Pons (tissue), 1 donor: ENCODE measurements at regions not wholly inside any gene's neighbourhood (a gene's known extent, or its start where the extent isn't known, plus 50 kb on each side); places are given as distances from the start of the nearest gene placed in this dataset.

Source experiments
- DNase-seq: peaks from one replicate; pipeline ENCODE4 v3.0.0-alpha.2; 2016; ENCODE audit warnings: low spot score

- DNase-seq: no peak
Measured at GRCh38 chr10:121073728-121074127, 222.6 kb downstream of the WDR11 start.

DNA sequence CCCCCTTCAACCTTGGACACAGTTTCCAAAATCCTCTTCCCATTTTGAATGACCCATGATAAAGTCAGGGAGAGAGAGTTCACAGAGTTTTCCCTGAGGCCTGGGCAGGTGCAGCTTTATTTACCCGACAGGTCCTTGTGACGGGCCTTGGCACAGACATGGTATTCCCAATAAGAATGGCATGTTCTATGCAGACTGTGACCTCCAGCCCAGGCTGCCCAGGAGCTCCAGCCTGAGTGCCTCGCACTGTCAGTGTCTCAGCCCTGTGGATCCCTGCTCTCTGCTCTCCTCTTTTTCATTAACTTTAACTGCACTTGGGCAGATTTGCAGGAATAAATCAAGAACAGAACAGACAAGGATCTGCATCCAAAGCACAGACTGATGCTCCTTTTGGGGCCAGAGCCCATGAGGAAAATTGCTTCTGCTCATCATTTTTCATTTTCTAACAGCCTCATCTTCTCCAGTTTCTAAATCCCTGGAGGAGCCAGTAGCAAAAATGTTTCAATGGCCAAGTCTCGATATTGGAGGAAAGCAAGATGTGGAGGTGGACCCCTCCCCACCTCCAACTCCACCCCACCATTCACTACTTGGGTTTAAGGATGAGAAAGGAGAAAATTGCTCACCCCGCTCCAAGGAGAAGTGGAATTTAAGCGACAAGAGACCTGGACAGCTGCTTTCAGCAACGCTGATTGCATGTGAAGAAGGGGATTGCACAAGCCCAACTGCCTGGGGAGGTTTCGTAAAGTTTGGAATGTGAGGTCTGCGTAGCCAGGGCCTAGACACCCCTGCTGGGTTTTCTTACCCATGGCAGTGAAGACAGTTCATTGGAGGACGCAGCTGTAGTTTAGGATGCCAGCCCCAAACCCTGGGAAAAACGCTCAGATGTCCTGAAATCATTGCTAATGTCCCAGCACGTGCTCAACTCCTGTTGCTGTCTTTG, 225.9 kb downstream of the WDR11 start:
- DNase-seq: no peak

DNA sequence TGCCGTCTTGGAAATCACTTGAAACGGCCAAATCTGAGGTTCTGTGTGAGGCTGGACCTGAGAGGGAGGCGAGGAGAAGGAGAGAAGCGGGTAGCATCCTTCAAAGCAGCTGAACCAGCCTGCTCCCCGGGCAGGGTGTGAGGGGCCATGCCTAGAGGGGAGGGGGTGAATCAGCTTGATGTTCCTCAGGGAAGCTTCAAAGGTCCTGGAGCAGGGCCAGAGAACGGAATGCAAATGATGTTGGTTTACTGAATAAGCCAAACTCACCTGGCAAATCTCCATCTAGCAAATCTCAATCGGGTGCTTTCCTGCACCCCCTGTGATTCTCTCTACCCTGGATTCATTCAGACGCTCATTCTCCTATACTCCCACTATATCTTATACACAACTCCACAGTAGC, 226.9 kb downstream of the WDR11 start:
- DNase-seq: no peak

DNA sequence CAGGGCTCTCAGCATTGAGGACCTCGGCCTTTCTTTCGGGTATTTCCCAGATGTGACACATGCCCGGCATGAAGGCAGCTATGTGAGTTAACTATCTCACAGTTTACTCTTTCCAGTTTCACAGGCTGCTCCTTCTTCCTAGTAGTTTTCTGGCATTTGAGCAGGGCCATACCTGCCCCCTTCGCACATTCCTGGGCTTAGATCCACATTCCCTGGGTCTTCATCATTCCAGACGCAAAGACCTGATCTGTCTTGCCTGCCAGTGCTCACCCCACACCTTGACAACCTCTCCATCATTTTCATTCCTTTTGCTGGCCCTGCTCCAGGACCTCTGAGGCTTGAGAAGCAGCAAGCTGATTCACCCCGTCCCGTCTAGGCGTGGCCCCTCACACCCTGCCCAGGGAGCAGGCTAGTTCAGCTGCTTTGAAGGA, 227.5 kb downstream of the WDR11 start:
- no peak for DNase-seq

- DNase-seq: no peak
Measured at GRCh38 chr10:121079226-121079625, 228.1 kb downstream of the WDR11 start.

- DNase-seq: no peak
Measured at GRCh38 chr10:121080281-121080891, 229.2 kb downstream of the WDR11 start.

DNA sequence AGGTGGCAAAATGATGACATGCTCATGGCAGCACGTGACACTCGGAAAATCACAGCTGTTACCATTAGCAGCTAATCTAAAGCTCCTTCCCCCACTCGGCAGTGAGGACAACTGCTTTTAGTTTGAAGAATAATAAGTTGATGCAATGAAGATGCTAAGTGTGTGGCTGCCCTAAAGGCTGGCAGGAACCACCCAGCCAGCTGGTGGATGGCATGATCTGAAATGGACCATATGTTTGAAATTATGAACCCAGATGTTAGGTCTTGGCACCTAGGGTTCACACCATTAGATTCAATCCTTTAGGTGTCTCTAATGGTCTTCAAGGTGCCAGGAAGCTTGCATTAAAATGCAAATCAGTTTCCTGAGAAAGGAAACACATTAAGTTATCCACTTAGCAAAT, 230.1 kb downstream of the WDR11 start:
- no peak for DNase-seq

GRCh38 chr10:121082984-121083383, 231.8 kb downstream of the WDR11 start:
- DNase-seq: no peak

DNA sequence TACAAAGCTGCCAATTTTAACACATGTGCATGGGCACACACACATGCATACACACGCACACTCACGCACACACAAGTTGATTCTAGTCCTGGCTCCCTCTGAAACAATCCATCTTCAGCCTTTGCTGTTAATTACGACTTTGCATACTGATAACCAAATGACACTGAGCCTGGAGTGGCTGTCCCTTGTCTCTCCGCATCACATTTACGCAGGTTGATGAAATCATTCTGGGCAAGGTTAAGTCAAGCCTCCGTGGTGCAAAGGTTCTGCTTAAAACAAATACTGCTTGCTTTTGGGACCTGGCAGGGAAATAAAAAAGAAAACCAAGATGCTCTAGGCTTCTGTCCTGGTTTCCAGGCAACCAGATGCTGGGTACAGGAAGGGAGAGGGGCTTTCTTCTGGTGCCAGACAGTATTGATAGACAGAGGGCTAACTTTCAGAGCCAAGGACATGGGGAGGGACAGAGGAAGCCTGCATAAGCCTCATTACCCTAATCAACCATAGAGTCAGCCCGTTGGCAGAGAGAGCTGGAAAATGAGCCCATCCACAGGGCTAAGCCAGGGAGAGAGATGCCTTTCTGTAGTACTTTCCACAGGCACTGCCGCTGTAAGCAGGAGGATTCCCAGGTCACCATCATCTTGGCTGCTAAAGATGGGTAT, 233.0 kb downstream of the WDR11 start:
- DNase-seq: peak; percentile 50

DNA sequence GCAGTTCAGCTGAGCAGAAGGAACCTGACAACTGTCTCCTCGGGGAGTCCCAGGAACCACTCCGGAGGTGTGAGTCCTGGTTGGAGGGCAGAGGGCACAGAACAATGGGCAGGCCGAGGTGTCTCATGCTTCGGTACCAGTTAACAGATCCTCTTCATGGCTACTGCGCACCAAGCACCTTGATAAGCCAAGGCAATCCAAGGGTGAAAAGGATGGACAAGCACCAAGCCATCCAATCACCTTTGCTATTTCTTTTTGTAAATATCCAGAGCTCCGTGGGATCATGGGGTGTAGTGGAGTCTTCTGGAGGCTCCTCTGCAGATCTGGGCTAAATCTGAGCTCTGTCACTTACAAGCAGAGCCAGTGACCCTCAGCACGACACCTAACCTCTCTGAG, 233.5 kb downstream of the WDR11 start:
- peak; percentile 48 for DNase-seq

DNA sequence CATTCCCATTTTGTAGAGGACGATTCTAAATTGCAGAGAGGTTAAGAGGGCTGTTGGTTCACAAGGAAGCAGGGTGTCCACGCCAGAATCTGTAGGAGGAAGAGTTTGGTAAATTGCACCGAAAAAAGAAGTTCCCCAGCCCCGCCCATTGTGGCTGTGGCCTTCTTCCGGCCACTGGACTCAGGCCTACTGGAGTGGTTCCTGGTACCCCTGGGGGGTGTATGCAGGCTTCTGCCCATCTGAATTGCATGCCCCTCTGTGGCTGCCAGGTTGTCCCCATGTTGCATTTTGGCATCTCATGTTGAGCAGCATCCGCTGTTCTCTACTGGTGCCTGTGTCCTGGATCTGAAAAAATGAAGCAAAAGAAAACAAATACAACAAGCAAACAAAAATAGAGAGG, 234.2 kb downstream of the WDR11 start:
- peak; percentile 45 for DNase-seq

GRCh38 chr10:121087129-121087528, 236.0 kb downstream of the WDR11 start:
- no peak for DNase-seq

GRCh38 chr10:121087688-121088087, 236.5 kb downstream of the WDR11 start:
- DNase-seq: no peak

DNA sequence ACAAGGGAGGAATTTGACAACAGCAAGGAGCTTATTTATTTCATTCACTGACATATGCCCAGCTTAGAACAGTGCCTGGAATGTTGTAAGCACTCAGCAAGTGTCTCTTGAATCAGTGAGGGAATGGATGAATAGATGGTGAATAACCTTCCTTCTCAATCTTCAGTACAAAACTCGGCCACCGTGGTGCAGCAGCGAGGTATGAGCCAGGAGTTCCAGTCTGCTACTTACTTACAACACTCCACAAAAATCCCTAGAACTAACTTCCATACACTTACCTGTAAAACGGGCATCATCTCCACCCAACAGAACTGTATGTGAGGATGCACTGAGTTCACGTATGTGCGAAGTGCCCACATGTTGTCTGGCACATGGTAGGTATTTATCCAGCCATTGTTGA, 237.4 kb downstream of the WDR11 start:
- DNase-seq: peak; percentile 39

DNA sequence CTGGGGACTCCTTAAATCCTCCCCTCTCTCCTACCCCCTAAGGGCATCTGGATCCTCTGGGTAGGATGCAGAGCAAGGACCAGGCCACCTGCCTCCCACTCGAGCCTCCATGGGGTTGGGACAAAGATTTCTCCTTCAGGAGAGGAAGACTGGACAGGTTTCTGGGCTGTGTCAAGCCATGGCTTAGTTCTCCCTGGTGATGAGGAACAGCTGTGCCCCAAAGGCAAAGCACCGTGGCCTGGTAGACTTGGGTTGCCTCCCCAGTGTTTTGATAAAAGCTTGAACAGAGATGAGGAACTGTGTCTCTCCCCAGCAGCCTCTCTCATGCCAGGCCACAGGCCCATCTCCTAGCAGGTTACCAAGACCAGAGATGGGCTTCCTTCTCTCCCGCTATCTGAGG, 238.3 kb downstream of the WDR11 start:
- no peak for DNase-seq

GRCh38 chr10:121091961-121092719, 241.0 kb downstream of the WDR11 start:
- no peak for DNase-seq

- no peak for DNase-seq
Measured at GRCh38 chr10:121092720-121093095, 241.5 kb downstream of the WDR11 start.

GRCh38 chr10:121096617-121097431, 245.7 kb downstream of the WDR11 start:
- DNase-seq: no peak

DNA sequence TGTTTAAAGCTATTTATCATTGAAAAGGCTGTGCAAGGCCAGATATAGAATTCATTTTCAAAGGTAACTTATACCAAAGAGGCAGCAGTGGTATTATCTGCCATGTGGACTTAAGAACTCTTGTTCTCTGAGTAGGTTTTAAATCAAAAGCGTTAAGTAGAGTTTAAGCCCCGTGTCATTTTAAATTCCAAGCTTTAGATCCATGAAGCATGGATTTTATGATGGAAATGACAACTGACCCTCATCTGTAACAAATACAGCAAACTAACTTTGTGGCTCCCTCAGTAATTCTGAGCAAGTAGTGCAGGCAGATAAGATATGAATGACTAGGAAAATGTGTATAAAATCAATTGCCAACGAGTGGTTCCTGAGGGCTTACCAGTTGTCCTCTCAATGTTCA, 247.0 kb downstream of the WDR11 start:
- DNase-seq: no peak

GRCh38 chr10:121098751-121099150, 247.6 kb downstream of the WDR11 start:
- no peak for DNase-seq

GRCh38 chr10:121099181-121099580, 248.0 kb downstream of the WDR11 start:
- DNase-seq: no peak
